Aorta (tissue), 5 donors: ENCODE measurements at regions not wholly inside any gene's neighbourhood (a gene's known extent, or its start where the extent isn't known, plus 50 kb on each side); places are given as distances from the start of the nearest gene placed in this dataset.

Source experiments
- ATAC-seq: fragments of 200-7000 bp; cut with Tn5 transposase; one replicate; pipeline ENCODE4 v1.9.1; 2022; ENCODE audit warnings: moderate library complexity; ENCODE audit not compliant: low FRiP score
- DNase-seq, 2 donors: peaks; one replicate each; pipeline ENCODE4 v3.0.0-alpha.2; 2020
- H3K27ac ChIP-seq, 2 donors: one replicate each; pipeline ENCODE4 v1.5.1; 2013; ENCODE audit warnings: low read length in 2 of 2, mild to moderate bottlenecking in 2 of 2, moderate library complexity in 2 of 2, control low read depth in 1 of 2, inconsistent platforms in 1 of 2, low read depth in 1 of 2
- H3K27me3 ChIP-seq, 2 donors: one replicate each; pipeline ENCODE4 v1.6.1; 2013; ENCODE audit warnings: control low read depth in 1 of 2, low read length in 1 of 2, mild to moderate bottlenecking in 1 of 2, moderate library complexity in 1 of 2; ENCODE audit not compliant: insufficient read depth in 2 of 2, control insufficient read depth in 1 of 2
- H3K36me3 ChIP-seq, 2 donors: one replicate each; pipeline ENCODE4 v1.6.1; 2013; ENCODE audit warnings: control low read depth in 1 of 2, low read length in 1 of 2, mild to moderate bottlenecking in 1 of 2; ENCODE audit not compliant: insufficient read depth in 2 of 2, control insufficient read depth in 1 of 2
- H3K4me1 ChIP-seq, 2 donors: one replicate each; pipeline ENCODE4 v1.6.1; 2013; ENCODE audit warnings: low read length in 2 of 2, control low read depth in 1 of 2, mild to moderate bottlenecking in 1 of 2, moderate library complexity in 1 of 2; ENCODE audit not compliant: insufficient read depth in 2 of 2, control insufficient read depth in 1 of 2
- H3K4me3 ChIP-seq, 2 donors: one replicate each; pipeline ENCODE4 v1.5.1; 2013; ENCODE audit warnings: low read length in 2 of 2, control low read depth in 1 of 2, mild to moderate bottlenecking in 1 of 2
- H3K9me3 ChIP-seq: one replicate; pipeline ENCODE4 v1.6.1; 2013; ENCODE audit warnings: mild to moderate bottlenecking, low read length; ENCODE audit not compliant: control insufficient read depth
- WGBS, 2 donors: extraction: QIAGEN DNeasy Blood & Tissue Kit; methylation state at CpG; one replicate each; pipeline ENCODE4 v1.1.7; 2013; 5-methylcytosine and 5-hydroxymethylcytosine counted together
- intact Hi-C, 2 donors: fragments of 100-400 bp; cut with DNase I; formaldehyde crosslinking; loops; one replicate each; pipeline versions ENCODE4 v1.14.2 to v1.15.0; 2022
- donor health status: healthy with polysubstance abuse.
- donor health status: Bipolar disorder and iron deficiency.
- donor health status: DM: no; HTN: no; CAD: no.
- donor health status: DM: no; HTN: no; CAD: no.
- donor health status: DM: yes; HTN: yes; CAD: no.

DNA sequence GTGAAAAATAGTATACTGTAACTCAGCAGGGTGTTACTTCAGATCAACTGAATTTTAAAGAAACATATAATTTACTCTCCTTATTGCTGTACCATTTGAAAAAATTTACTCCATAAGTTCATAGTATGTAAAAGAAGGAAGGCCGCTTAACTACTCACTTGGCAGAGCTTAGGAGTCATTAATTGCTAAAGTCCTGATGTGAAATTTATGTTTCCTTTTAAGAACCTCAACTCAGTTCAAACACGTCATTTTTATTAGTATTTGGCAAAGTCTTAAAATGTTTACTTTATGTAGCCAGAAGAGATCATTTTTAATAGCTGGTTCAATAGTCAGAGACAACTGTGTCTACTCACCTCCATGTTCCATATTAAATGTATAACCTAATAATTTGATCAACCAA lies 268.6 kb downstream of the CDH10 start:
- intact Hi-C loops = no loop called here
- no peak for ATAC-seq

DNA sequence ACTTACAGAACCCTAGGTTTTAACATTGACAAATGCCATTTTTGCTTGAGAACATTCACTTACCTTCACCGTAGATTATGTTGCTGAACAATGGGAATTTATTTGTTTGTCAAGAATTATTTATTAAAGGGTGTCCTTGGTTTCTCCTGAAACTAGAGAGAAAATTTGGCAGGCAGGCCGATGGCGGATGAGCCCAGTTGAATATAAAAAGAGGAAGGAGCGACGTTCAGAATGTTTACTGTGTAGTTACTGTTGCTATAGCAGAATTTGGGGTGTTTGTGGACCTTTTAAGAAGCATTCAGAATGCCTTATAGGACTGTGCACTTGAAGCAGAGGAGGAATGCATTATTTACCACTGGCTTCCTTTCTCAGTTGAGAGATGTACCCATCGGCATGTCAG lies 268.2 kb downstream of the CDH10 start:
- Histone ChIP-seq H3K9me3 (no peaks in the 10 kb centered on the region), H3K27me3 (no peaks in the 10 kb centered on the region), H3K36me3 (no peaks in the 10 kb centered on the region), H3K27ac (no peak overlapping the region), H3K4me1 (no peaks in the 10 kb centered on the region), H3K4me3 (no peak overlapping the region)
- DNase-seq (no peak), ATAC-seq (no peak)
- WGBS, 2 donors = 83 to 85% methylated on average over 6 of the region's 6 CpGs
- intact Hi-C loops = no loop called here

More for the DNA sequence above, 268.6 kb downstream of the CDH10 start:
- H3K27ac ChIP-seq = no peak overlapping the region
- H3K36me3 ChIP-seq = no peaks in the 10 kb centered on the region
- no peaks in the 10 kb centered on the region for H3K4me1 ChIP-seq
- H3K4me3 ChIP-seq = no peak overlapping the region
- no peaks in the 10 kb centered on the region for H3K27me3 ChIP-seq
- WGBS, 2 donors = 58 to 67% methylated on average over 2 of the region's 2 CpGs
- no peaks in the 10 kb centered on the region for H3K9me3 ChIP-seq
- DNase-seq = no peak

DNA sequence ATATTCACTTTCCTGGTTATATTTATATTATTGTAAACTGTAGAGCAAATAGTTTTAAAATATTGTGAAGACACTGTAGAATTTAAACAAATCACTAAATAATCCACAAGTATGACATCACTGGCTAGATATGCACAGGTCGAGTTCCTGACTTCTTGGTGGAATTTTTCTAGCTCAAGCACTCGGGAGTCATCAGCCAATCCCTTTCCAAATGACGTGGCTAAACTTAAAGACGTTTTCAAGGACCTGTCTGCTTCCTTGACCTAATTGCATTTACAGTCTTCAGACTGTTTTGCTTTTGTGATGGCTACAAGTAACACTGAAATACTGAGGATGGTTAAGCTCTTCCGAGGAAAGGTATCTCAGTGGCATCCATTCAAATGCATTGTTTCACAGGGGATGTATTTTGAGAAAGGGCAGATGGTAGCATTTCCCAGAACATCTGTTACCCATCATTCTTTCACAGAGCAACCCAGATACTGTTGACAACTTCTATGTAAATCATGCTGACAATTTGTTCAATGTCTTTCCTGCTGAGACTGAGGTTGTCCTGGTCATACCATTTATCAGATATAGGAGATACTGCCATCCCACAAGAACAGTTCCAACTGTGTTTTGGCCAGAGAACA lies 262.8 kb downstream of the CDH10 start:
- Histone ChIP-seq H3K4me3 (no peak overlapping the region), H3K9me3 (no peaks in the 10 kb centered on the region), H3K4me1 (no peaks in the 10 kb centered on the region), H3K27ac (no peak overlapping the region), H3K27me3 (no peaks in the 10 kb centered on the region), H3K36me3 (no peaks in the 10 kb centered on the region)
- no peak for DNase-seq
- intact Hi-C loops = no loop called here
- 5 to 7% methylated on average over 5 of the region's 5 CpGs for WGBS, 2 donors
- no peak for ATAC-seq

DNA sequence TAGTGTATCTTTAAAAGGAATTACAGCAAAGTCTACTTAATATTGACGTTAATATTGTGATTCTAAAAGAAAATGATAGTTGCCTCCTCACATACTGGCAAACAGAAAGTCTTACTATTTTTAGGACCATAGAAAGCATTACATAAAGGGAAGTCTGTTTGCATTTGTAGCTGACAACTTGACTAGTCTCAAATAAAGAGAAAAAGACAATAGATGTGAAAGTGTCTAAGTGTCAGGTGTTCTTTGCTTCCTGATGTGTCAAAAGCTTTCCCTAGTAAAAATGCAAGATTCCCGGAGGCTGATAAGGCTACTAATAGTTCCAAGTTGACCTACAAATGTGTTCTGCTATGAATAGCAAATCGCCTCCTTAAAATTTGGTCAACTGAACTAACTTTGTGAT lies 259.7 kb downstream of the CDH10 start:
- Histone ChIP-seq H3K36me3 (no peaks in the 10 kb centered on the region), H3K9me3 (no peaks in the 10 kb centered on the region), H3K4me3 (no peak overlapping the region), H3K4me1 (no peaks in the 10 kb centered on the region), H3K27me3 (no peaks in the 10 kb centered on the region), H3K27ac (no peak overlapping the region)
- WGBS, 2 donors = 59 to 64% methylated on average over 3 of the region's 3 CpGs
- DNase-seq (no peak), ATAC-seq (no peak)
- intact Hi-C loops = no loop called here

DNA sequence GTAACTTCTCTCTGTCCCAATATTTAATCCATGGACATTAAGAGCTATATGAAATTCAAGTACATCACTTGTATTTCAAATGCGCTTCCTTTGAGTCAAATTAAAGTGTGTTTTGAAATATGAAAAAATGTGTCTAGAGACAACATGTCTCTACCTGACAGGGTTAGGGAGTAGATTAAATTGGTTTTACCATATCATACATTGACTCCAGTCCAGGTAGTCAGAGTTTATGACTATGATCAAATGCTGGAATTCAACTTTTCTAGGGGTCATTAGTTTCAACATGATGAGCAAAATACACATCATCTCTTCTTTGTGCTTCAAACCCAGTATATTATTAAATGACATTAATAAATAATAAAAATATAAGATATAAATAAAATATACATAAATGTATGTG lies 259.2 kb downstream of the CDH10 start:
- 95 to 99% methylated on average over 1 of the region's 1 CpG for WGBS, 2 donors
- H3K27me3 ChIP-seq = no peaks in the 10 kb centered on the region
- no peaks in the 10 kb centered on the region for H3K4me1 ChIP-seq
- no peak overlapping the region for H3K27ac ChIP-seq
- no peak overlapping the region for H3K4me3 ChIP-seq
- H3K36me3 ChIP-seq = no peaks in the 10 kb centered on the region
- H3K9me3 ChIP-seq = no peaks in the 10 kb centered on the region
- intact Hi-C loops = no loop called here
- ATAC-seq (no peak), DNase-seq (no peak)

DNA sequence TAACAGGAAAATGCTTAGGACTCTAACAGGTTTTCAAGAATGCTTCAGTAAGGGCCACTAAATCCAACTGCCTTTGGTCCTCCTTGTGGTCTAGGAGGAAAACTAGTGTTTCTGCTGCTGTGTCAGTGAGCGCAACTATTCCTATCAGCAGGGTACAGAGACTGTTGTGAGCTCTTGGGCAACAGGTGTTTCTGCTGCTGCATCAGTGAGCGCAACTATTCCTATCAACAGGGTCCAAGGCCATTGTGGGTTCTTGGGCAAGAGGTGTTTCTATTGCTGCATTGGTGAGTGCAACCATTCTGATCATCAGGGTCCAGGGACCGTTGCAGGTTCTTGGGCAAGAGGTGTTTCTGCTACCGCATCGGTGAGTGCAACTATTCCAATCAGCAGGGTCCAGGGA lies 256.3 kb downstream of the CDH10 start:
- DNase-seq (no peak), ATAC-seq (no peak)
- H3K4me3 ChIP-seq = no peak overlapping the region
- H3K27me3 ChIP-seq = no peaks in the 10 kb centered on the region
- H3K36me3 ChIP-seq = no peaks in the 10 kb centered on the region
- no peaks in the 10 kb centered on the region for H3K4me1 ChIP-seq
- no peak overlapping the region for H3K27ac ChIP-seq
- WGBS, 2 donors = 77 to 81% methylated on average over 5 of the region's 5 CpGs
- intact Hi-C loops = no loop called here
- no peaks in the 10 kb centered on the region for H3K9me3 ChIP-seq

DNA sequence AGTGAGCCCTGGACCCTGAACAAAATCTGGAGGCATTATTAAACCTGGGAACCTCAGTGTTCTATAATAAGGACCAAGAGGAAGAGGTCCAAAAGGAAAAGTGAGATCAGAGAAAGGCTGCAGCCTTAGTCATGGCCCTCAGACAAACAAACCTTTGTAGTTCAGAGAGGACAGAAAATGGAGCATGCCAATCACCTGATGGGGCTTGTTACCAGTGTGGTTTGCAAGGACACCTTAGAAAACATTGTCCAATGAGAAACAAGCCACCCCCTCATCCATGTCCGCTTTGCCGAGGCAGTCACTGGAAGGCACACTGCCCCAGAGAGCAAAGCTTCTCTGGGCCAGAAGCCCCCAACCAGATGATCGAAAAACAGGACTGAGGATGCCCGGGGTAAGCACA lies 254.8 kb downstream of the CDH10 start:
- Histone ChIP-seq H3K36me3 (no peaks in the 10 kb centered on the region), H3K27me3 (no peaks in the 10 kb centered on the region), H3K27ac (no peak overlapping the region), H3K4me3 (no peak overlapping the region), H3K4me1 (no peaks in the 10 kb centered on the region), H3K9me3 (no peaks in the 10 kb centered on the region)
- no peak for DNase-seq
- no peak for ATAC-seq
- intact Hi-C loops = no loop called here
- WGBS, 2 donors = 89 to 94% methylated on average over 4 of the region's 4 CpGs

DNA sequence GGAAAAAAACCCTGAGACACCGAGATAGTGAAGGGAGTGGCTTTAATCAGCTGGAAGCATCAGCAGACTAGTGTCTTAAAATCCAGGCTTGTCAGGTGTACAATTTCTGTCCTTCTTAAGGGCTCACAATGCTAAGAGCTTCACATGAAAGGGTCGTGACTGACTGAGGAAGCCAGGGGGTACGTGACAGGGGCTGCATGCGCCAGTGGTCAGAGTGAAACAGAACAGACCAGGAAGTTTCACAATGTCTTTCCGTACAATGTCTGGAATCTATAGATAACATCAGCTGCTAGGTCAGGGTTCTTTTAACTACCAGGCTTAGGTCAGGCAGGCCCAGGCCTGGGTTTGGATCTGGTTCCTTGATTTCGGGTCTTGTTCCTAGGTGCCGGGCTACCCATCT lies 253.0 kb downstream of the CDH10 start:
- WGBS, 2 donors = 73 to 90% methylated on average over 7 of the region's 7 CpGs
- intact Hi-C loops = no loop called here
- DNase-seq = no peak
- Histone ChIP-seq H3K4me3 (no peak overlapping the region), H3K9me3 (no peaks in the 10 kb centered on the region), H3K27ac (no peak overlapping the region), H3K4me1 (no peaks in the 10 kb centered on the region), H3K36me3 (no peaks in the 10 kb centered on the region), H3K27me3 (no peaks in the 10 kb centered on the region)
- ATAC-seq = no peak

DNA sequence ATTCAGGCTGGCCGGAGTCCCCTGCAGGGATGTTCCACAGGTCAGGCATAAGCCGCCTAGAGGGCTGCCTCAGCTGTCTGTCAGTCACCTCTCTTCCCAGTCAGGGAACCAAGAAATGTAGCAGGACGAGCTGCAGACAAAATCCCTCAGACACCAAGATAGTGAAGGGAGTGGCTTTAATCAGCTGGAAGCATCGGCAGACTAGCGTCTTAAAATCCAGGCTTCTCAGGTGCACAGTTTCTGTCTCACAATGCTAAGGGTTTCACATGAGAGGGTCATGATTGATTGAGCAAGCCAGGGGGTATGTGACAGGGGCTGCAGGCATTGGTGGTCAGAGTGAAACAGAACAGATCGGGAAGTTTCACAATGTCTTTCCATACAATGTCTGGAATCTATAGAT lies 247.2 kb downstream of the CDH10 start:
- intact Hi-C loops = no loop called here
- Histone ChIP-seq H3K36me3 (no peaks in the 10 kb centered on the region), H3K27ac (no peak overlapping the region), H3K9me3 (peaks cover 2% of the 10 kb centered on the region), H3K27me3 (no peaks in the 10 kb centered on the region), H3K4me3 (no peak overlapping the region), H3K4me1 (no peaks in the 10 kb centered on the region)
- DNase-seq = no peak
- no peak for ATAC-seq
- 74 to 83% methylated on average over 6 of the region's 6 CpGs for WGBS, 2 donors
